Posterior vena cava (tissue), 2 donors: ENCODE measurements at regions not wholly inside any gene's neighbourhood (a gene's known extent, or its start where the extent isn't known, plus 50 kb on each side); places are given as distances from the start of the nearest gene placed in this dataset.
"Not testable (repeated sequence)": the region's sequence is repeated elsewhere in the genome, so short reads cannot be mapped to it uniquely, and the experiment has no call there.

Experiments
- DNase-seq: peaks from one replicate; pipeline ENCODE4 v3.0.0-alpha.2; 2020; ENCODE audit warnings: low spot score
- intact Hi-C, 2 donors: fragments of 100-400 bp; cut with DNase I; formaldehyde crosslinking; loops; one replicate each; pipeline versions ENCODE4 v1.14.1 to v1.14.2; 2022 to 2023
- donor health status: DM: yes; HTN: yes; CAD: no.
- donor health status: DM: yes; HTN: yes; CAD: no.

DNA sequence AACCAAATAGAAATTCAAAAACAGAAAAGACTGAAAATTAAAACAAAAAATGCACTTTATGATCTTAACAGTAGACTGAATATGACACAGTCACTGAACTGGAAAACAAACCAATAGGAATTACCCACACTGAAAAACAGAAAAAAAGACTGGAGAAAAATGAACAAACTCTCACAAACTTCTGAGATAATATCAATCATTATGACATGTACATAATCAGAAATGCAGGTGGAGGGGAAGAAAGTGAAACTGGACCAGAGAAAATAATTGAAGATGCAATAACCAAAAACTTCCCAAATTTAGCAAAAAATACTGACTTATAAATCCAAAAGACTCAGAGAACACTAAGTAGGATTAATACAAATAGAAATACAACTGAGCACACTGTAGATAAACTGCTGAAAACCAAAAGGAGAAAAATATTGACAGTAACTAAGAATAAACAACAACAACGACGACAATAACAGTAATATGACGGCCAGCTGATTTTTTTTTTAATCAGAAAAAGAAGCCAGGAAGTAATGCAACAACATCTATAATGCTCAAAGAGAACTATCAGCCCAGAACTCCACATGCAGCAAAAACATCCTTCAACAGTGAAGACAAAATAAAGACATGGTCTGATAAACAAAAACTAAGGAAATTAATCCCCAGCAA is 108.1 kb downstream of the ZFAND4 start:
- intact Hi-C loops, result no loop called here
- no peak for DNase-seq

DNA sequence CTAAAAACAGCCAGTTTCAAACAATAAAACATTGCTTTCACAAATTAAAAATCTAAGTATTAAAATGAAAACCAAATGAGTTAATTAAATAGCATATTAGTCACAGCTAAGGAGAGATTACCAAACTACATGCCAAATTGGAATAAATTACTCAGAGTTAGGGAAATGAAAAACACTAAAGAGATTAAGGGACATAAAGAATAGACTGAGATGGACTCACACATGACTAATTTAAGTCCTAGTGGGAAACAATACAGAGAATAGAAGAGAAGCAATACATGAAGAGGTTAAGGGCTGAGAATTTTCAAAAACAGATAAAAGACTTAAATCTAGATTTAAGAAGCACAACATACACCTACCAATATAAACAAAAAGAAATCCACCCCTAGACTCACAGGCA is 110.6 kb downstream of the ZFAND4 start:
- DNase-seq, result no peak
- intact Hi-C loops, result no loop called here

DNA sequence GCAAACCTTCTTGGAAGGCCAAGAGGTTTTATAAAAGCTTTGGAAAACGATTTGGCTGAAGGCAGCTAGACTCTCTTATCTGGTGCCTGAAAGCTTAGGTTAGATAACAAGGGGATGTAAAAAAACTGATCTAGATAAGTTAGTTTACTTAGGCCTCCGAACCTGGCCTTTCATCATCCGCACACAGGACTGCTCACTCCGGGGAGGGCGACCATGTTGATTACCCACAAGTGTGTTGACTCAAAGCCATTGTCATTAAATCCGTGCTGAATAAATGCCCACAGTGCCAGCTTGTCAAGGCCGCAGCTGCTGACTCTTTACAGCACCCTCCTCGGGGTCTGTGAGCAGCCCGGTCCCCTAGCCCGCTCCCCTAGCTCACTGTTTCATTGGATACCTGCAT is 112.3 kb downstream of the ZFAND4 start:
- intact Hi-C loops, result no loop called here
- DNase-seq, result no peak

DNA sequence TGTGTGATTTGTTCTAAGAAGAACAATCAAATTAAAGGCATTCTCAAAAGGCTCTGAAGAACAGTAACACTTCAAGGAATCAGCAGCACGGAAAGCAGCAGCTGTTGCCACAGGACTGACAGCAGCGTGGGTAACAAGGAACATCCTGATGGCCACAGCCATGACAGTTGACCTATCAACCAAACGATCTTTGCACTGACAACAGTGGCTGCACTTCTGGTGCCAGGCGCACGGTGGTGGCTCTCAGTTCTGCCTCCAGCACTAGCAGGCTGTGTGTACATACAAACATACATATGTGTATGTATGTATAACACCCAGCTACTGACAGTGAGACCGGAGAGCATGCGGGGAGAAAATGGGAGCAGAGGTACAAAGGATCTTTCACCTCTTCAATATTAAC is 114.1 kb downstream of the ZFAND4 start:
- intact Hi-C loops, result no loop called here
- DNase-seq, result no peak

DNA sequence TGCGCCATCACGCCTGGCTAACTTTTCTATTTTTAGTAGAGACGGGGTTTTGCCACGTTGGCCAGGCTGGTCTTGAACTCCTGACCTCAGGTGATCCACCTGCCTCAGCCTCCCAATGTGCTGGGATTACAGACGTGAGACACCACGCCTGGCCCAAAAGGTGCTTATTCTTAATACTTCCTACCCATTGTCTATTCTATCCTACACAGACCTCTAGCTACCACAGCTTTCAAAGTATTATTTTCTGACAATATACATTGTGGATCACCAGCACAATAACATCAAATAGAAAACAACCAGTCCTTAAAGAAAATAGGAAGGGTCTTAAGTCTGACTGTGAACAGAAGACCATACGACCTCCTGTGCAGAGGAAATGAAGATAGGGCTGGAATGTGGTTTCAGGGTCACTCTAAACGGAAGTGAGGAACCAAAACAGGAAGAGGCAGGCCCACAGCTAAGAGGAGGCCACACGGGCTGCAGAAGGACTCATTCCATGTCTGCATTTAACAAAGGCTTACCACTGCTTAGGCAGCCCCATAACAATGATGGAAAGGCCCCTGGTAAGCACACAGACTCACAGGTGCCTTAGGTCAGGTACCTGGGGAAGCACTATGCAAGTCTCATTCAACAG is 115.2 kb downstream of the ZFAND4 start:
- intact Hi-C loops, result no loop called here
- DNase-seq, result no peak

DNA sequence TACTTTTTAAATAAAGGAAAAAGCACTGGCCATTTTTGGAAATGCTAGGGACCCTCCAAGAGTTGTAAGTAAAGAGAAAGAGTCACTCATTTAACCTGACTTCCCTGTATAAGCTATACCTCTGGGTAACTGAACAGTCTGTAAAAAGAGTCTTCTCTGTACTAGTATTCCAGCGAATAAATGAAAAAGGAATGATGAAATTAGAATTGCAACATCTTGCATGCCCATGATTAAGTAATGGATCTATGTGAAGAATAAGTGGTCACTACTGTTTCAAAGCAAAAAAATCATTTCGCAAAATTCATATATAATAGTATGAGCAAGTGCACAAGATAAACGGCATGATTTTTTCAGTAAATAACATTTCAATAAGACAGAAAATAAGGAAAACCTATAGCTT is 116.8 kb downstream of the ZFAND4 start:
- intact Hi-C loops, result no loop called here
- DNase-seq, result no peak

DNA sequence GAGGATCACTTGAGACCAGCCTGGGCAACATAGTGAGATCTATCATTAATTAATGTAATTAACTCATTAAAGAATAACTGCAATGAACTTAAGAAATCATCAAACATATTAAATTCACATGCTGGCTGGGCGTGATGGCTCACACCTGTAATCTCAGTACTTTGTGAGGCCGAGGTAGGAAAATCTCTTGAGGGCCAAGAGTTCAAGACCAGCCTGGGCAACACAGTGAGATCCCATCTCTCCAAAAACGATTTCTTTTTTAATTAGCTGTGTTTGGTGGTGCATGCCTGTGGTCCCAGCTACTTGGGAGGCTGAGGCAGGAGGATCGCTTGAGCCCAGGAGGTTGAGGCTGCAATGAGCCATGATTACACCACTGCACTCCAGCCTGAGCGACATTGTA is 117.2 kb downstream of the ZFAND4 start:
- intact Hi-C loops, result not testable (repeated sequence)

DNA sequence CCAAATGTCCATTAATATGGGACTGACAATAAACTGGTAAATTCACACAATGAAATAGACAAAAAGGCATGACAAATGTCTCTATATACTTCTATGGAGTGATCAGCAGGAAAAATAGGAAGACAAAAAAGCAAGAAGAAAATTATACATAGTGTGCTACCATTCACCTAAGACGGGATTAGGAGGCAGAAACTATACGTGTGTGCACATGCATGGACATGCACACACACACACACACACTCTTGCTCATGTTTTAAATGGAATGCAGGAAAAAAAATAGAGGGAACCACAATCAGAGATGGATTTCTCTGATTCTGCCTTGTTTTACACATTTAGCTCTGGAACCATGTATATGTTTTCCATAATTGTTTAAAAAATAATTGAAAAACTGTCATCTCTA is 119.0 kb downstream of the ZFAND4 start:
- intact Hi-C loops, result no loop called here

More for the DNA sequence above, 117.2 kb downstream of the ZFAND4 start:
- DNase-seq, result not testable (repeated sequence)

DNA sequence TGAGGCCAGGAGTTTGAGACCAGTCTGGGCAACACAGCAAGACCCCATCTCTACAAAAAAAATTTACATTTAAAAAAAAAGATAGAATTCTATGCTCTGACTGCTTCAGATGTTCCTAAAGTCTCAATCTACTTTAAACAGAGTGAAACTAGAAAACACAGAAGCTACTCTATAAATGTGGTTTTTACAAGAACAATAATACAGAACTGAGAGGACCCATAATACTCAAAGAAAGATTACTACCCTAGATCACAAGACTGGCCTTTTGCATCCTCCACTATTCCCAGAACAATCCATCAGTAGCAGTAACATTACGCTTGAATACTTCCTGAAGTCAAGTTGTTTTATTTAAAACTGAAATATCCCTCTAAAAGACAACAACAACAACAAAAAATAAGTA is 119.4 kb downstream of the ZFAND4 start:
- intact Hi-C loops, result no loop called here
- DNase-seq, result no peak

More for the DNA sequence above, 119.0 kb downstream of the ZFAND4 start:
- DNase-seq, result no peak

DNA sequence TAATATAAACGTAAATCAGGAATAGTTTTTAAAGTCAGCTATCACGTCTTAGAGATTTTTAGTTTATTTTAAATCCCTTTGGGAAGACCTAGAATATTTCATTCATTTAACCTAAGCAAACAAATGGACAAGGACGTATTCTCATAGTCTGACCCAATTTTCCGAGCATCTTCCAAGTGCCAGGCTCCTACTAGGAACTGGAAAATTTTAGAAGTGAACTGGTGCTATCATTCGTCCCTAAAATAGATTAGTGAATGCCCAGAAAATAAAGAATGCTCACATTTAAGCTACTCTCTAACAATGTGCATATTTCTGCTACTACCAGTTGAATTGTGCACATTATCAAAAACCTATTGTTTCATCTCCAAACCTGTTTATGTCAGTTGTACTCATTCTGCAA is 120.1 kb downstream of the ZFAND4 start:
- intact Hi-C loops, result no loop called here
- DNase-seq, result no peak

DNA sequence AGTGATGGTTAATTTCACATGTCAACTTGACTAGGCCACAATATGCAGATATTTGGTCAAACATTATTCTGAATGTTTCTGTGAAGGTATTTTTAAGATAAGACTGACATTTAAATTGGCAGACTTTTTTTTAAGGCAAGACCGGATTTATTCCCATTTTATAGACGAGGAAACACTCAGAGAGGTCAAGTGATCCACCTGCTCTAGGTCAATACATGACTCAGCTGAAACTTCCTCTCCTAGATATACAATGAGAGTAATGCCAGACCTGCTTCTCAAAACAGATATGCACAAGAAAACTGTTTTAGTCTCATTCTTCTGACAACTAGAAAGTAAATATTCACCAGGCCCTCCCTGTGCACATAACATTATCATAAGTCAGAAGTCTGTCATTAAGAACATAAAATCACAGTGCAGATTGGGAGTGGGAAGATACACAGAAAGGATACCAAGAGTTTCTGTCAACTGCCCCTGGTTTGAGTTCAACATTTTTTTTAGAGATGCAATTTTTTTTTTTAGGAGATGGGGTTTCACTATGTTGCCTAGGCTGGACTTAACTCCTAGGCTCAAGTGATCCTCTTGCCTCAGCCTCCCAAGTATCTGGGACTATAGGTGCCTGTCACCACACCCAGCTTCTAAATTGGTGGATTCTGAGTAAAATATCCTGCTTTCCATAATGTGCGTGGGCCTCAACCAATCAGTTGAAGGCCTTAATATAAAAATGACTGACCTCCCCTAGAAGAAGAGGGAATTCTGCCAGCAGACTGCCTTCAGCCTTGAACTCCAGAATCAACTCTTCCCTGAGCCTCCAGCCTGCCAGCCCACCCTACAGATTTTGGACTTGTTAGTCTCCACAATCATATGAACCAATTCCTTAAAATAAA is 121.4 kb downstream of the ZFAND4 start:
- intact Hi-C loops, result no loop called here

DNA sequence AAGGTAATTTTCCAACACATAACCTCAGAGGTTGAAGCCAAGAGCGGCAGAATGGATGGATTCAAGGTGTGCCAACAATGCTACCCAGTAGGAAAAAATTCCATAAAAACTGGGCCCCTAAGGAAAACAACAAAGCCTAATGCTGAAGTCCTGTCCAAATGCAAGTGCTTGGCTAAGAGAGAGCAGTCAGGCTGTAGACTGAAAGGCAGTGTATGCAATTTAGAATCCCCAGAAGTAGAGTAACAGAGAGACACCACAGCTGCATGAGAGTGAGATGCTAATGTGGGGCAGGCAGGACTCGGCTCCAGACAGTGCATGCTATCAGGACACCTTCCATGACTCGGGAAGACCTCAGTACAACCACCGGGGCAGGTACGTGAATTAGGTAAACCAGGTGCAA is 124.5 kb downstream of the ZFAND4 start:
- intact Hi-C loops, result no loop called here
- no peak for DNase-seq

More for the DNA sequence above, 121.4 kb downstream of the ZFAND4 start:
- DNase-seq, result no peak

DNA sequence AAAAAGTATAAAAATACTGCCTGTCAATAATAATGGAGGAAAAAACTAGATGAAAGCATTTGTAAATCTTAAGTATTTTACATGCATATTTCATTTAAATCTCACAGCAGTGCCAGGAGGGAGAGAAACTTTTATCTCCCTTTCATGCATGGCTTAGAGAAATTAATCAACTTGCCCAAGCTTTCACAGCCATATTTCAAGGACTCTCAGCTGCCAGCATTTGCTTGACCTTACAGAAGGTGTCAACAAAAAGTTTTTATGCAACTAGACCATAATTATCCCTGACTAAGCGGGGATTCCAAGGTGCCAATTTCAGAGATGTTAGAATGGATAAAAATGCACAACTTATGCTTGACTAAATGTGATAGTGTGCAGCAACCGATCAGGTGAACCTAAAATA is 125.4 kb downstream of the ZFAND4 start:
- no peak for DNase-seq
- intact Hi-C loops, result loop anchor here in 1 of 2 donors (1.0 kb wide), 1 partner anchor 33 kb away; no protein-coding TSS in a partner anchor

DNA sequence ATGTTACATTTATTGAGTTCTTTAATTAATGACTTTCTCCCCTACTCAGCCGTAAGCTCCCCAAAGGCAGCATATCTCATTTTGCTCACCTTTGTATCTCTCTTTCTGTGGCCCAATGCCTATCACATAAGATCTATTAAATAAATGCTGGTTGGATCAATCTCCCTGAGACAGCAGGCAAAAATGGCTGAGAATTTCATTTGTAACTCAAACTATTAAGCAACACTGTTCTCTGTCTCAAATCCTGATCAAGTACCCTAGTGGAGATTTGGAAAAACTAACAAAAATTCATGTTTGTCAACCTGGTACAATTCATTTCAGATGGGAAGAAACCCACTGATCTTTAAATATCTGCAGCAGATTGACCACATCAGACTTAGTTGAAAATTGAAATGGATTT is 127.4 kb downstream of the ZFAND4 start:
- intact Hi-C loops, result no loop called here
- DNase-seq, result no peak

DNA sequence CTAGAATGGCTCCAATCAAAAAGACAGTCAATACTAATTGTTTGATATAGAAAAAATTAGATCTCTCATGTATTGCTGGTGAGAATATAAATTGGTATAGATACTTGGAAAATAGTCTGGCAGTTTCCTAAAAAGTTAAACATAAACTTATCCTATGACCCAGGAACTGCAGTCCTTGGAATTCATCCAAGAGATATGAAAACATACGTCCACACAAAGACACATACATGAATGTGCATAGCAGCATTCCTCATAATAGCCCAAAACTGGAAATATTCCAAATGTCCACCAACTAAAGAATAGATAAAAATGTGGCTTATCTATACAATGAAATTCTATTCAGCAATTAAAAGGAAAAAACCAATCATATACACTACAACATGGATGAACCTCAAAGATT is 128.4 kb downstream of the ZFAND4 start:
- DNase-seq, result no peak
- intact Hi-C loops, result no loop called here

DNA sequence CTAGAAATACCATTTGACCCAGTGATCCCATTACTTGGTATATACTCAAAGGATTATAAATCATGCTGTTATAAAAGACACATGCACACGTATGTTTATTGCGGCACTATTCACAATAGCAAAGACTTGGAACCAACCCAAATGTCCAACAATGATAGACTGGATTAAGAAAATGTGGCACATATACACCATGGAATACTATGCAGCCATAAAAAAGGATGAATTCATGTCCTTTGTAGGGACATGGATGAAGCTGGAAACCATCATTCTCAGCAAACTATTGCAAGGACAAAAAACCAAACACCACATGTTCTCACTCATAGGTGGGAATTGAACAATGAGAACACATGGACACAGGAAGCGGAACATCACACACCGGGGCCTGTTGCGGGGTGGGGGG is 131.5 kb downstream of the ZFAND4 start:
- DNase-seq, intact Hi-C loops: not testable (repeated sequence)

DNA sequence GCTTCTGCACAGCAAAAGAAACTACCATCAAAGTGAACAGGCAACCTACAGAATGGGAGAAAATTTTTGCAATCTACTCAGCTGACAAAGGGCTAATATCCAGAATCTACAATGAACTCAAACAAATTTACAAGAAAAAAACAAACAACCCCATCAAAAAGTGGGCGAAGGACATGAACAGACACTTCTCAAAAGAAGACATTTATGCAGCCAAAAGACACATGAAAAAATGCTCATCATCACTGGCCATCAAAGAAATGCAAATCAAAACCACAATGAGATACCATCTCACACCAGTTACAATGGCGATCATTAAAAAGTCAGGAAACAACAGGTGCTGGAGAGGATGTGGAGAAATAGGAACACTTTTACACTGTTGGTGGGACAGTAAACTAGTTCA is 132.0 kb downstream of the ZFAND4 start:
- DNase-seq, intact Hi-C loops: not testable (repeated sequence)

DNA sequence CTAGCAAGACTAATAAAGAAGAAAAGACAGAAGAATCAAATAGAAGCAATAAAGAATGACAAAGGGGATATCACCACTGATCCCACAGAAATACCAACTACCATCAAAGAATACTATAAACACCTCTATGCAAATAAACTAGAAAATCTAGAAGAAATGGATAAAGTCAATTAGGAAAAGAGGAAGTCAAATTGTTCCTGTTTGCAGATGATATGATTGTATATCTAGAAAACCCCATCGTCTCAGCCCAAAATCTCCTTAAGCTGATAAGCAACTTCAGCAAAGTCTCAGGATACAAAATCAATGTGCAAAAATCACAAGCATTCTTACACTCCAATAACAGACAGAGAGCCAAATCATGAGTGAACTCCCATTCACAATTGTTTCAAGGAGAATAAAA is 133.0 kb downstream of the ZFAND4 start:
- intact Hi-C loops, DNase-seq: not testable (repeated sequence)

DNA sequence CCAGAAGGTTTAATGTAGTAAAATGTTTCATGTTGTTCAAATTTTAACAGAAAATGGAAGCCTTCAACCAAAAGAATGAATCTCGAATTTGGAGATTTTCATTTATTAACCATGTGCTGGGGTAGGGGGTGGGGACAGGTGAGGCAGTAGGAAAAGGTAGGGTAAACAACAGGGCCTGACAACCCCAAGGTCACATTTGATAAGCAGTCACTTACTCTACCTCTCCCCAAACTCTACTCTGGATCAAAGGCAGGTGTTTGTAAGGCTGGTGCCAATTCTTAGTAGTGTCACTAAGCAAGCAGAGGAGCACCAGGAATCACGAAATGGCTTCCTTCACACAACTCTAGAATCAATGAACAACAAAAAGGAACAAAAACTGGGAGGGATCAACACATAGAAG is 138.0 kb downstream of the ZFAND4 start:
- no peak for DNase-seq
- intact Hi-C loops, result no loop called here

DNA sequence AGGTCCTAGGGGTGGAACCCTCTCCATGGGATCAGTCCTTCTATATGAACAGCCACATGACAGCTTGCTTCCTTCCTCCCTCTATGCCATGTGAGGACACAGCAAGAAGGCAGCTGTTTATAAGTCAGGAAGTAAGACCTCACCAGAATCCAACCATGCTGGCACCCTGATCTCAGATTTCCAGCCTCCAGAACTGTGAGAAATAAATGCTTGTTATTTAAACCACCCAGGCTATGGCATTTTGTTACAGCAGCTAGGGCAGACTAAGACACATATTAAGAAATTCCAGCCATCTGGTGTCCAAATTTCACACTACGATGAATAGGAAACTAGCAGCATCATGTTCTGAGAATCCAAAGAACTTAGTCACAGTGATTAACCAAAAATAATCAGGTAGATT is 140.1 kb downstream of the ZFAND4 start:
- intact Hi-C loops, result no loop called here
- no peak for DNase-seq
